ENCODE measurements at regions not wholly inside any gene's neighbourhood (a gene's known extent, or its start where the extent isn't known, plus 50 kb on each side); places are given as distances from the start of the nearest gene placed in this dataset.
"Not testable (repeated sequence)": the region's sequence is repeated elsewhere in the genome, so short reads cannot be mapped to it uniquely, and the experiment has no call there.

DNA sequence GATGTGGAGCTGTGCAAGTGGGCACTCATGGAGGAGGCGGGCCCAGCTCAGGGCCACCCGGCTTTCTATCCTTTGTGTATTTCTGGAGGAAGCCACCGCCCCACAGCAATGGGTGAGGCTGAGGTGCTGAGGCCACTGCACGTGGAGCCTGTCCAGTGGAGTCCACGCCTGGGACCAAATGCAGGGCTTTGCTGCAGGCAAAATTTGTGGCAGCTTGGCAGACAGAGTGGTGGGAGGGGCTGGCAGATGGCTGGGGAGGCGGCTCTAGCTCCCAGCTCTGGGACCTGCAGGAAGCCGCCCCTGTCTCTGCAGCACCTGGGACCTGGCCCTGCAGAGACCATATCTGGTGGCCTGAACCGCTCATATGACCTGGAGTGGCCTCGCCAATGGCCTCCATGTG is 307.3 kb downstream of the CCDC74A start:
- H3K27me3 Mint-ChIP-seq = peaks cover 3 to 13% of the 10 kb centered on the region in 2 donors
- not testable (repeated sequence) for H3K4me3 Mint-ChIP-seq; H3K4me1 Mint-ChIP-seq (ENCODE audit: low read depth in 2 of 2); H3K27ac Mint-ChIP-seq; H3K36me3 Mint-ChIP-seq; H3K9me3 Mint-ChIP-seq; DNase-seq (ENCODE audit: low spot score); ATAC-seq

DNA sequence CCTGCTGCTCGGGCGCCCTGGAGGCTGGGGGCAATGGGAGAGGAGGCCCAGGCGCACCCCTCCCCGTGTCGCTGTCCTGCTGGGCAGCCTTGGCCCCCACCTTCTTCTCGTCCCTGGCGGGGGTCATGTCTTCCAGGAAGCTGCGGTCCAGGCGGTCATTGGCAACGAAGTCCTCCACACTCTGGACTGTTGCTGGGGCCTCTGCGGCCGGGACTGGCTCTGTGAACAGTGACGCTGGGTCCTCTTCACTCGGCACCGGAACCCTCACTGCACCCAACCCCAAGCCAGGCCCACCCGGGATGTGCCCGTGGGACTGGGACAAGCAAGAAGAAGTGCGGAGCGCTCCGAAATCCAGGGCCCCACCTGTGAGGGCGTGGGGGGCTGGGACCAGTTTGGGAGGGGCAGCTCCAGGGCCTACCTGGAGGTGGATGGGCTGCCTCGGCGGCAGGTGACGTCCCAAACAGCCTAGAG is 308.0 kb downstream of the CCDC74A start:
- Mint-ChIP-seq H3K4me1 (ENCODE audit: low read depth in 2 of 2) (no peaks in the 10 kb centered on the region), H3K36me3 (no peaks in the 10 kb centered on the region), H3K9me3 (no peaks in the 10 kb centered on the region), H3K27me3 (peaks cover 3 to 13% of the 10 kb centered on the region in 2 donors), H3K4me3 (no peak overlapping the region), H3K27ac (no peak overlapping the region)
- ATAC-seq (no peak), DNase-seq (ENCODE audit: low spot score) (no peak)

DNA sequence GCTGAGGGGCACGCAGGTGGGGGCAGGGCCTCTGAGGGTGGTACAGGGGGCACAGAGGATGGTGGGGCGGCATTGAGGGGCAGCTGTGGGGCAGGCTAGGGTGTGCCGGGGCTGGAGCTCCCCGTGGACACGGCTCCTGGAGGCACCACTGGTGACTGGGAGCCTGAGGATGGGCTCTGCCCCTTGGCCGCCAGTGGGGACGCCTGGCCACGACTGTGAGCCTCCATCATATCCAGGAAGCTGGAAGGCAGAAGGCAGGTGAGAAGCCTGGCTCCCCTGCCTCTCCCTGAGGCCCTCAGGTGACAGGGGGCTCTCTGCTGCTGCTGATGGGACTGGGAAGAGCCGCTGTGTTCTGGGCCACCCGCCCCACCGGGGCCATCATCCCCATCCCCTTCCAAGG is 308.4 kb downstream of the CCDC74A start:
- H3K27me3 Mint-ChIP-seq = peaks cover 3 to 13% of the 10 kb centered on the region in 2 donors

DNA sequence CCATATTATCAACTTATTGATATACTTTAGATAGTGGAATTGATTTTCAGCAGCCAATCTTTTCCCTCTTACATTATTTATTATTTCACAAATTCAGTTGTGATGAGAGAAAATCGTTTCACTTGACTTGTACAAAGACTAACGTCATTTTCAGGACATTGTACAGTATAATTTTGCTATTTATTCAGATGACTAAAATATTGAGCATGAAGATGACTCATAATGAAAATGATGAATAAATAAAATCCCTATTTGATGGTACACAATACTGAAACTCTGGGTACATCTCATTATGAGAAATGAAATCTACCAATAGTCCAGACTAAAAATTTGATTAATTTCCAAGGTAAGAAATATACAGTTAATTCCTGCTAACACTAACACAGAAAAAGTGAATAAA is 316.4 kb downstream of the CCDC74A start:
- not testable (repeated sequence) for H3K4me1 Mint-ChIP-seq (ENCODE audit: low read depth in 2 of 2); ATAC-seq; H3K4me3 Mint-ChIP-seq; H3K36me3 Mint-ChIP-seq; H3K9me3 Mint-ChIP-seq; DNase-seq (ENCODE audit: low spot score); H3K27me3 Mint-ChIP-seq; H3K27ac Mint-ChIP-seq

More for the DNA sequence above, 308.4 kb downstream of the CCDC74A start:
- H3K4me1 Mint-ChIP-seq (ENCODE audit: low read depth in 2 of 2); DNase-seq (ENCODE audit: low spot score); H3K4me3 Mint-ChIP-seq; H3K9me3 Mint-ChIP-seq; H3K27ac Mint-ChIP-seq; ATAC-seq; H3K36me3 Mint-ChIP-seq: not testable (repeated sequence)

DNA sequence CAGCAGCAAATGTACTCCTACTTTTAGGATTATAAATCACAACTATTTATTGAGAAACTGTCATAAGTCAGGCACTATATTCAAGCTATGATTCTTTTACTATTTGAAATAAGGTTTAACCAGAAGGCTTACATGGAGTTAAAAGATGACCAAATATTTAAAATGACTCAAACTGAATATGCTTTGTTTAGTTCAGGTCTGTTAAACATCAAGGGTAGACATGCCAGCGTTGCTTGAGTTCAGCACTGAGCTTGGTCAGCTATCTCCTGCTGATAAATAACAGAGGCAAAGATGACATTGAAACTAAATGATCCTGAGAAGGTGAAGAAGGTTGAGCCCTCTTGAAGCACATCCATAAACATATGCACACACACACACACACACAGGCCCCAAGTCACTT is 305.6 kb downstream of the ANKRD30BL start:
- H3K27ac Mint-ChIP-seq; DNase-seq (ENCODE audit: low spot score); H3K9me3 Mint-ChIP-seq; H3K36me3 Mint-ChIP-seq; H3K4me1 Mint-ChIP-seq (ENCODE audit: low read depth in 2 of 2); H3K27me3 Mint-ChIP-seq; ATAC-seq; H3K4me3 Mint-ChIP-seq: not testable (repeated sequence)

DNA sequence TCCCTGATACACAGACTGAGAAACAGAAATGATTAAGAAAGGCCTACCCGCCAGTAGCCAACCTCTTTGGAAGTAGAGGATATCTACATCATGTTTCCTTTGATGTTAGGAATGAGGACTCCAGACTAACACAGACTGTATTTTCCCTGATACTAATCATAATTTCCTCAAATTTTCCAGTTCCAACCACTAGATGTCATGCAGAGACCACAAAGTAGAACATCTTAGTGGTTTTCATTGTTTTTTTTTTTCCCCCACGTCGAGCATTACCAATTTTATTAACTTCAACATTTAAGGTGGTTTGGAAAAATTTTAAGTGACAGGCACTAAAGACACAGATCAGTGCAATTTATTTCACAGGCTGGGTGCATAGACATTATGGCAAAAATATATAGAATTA is 303.6 kb downstream of the ANKRD30BL start:
- H3K27ac Mint-ChIP-seq = not testable (repeated sequence)

More for the DNA sequence above, 303.6 kb downstream of the ANKRD30BL start:
- not testable (repeated sequence) for H3K4me3 Mint-ChIP-seq; H3K4me1 Mint-ChIP-seq (ENCODE audit: low read depth in 2 of 2); ATAC-seq; DNase-seq (ENCODE audit: low spot score); H3K36me3 Mint-ChIP-seq; H3K9me3 Mint-ChIP-seq; H3K27me3 Mint-ChIP-seq
